Upper lobe of right lung (tissue), 1 donor: ENCODE measurements at regions not wholly inside any gene's neighbourhood (a gene's known extent, or its start where the extent isn't known, plus 50 kb on each side); places are given as distances from the start of the nearest gene placed in this dataset.

ENCODE experiments used
- ATAC-seq: fragments of 200-7000 bp; cut with Tn5 transposase; one replicate; pipeline ENCODE4 v1.9.1; 2020; ENCODE audit warnings: mild to moderate bottlenecking, moderate library complexity
- DNase-seq: peaks from one replicate; pipeline ENCODE4 v3.0.0-alpha.2; 2020
- H3K27ac ChIP-seq: fragments of 200-600 bp; one replicate; pipeline ENCODE4 v1.8.0; 2022
- H3K27me3 ChIP-seq: fragments of 200-600 bp; one replicate; pipeline ENCODE4 v1.8.0; 2022; ENCODE audit warnings: mild to moderate bottlenecking
- H3K36me3 ChIP-seq: fragments of 200-600 bp; one replicate; pipeline ENCODE4 v1.8.0; 2022
- H3K4me1 ChIP-seq: fragments of 200-600 bp; one replicate; pipeline ENCODE4 v1.8.0; 2022
- H3K4me3 ChIP-seq: fragments of 200-600 bp; one replicate; pipeline ENCODE4 v1.8.0; 2022; ENCODE audit warnings: mild to moderate bottlenecking
- H3K9me3 ChIP-seq: fragments of 200-600 bp; one replicate; pipeline ENCODE4 v1.8.0; 2022
- CTCF ChIP-seq: fragments of 200-600 bp; IDR thresholded peaks from one replicate; pipeline ENCODE4 v1.8.0; 2022; ENCODE audit warnings: antibody characterized with exemption
- intact Hi-C: fragments of 100-400 bp; cut with DNase I; formaldehyde crosslinking; loops from one replicate; pipeline ENCODE4 v1.11.0; 2022
- donor health status: DM: no; HTN: yes; CAD: no; lungs with severe emphysema.

DNA sequence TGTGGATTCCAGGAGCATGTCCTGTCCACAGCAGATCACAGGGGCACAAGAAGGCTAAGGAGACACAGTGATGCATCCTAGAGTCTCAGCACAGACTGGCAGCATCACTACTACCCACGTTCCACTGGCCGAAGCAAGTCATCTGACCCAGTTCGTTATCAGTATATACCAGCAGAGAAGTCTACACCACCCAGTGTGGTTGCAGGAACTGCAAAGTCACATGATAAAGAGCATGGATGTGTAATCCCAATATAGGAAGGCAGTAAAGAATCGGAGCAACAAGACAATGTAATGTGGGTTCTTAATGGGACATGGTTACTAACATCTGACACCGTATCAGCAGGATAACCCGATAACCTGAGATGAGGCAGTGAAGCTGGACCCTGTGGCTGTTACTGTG is 246.6 kb downstream of the RRAGC start:
- no peak for ATAC-seq
- peaks cover 9% of the 10 kb centered on the region for H3K27me3 ChIP-seq
- intact Hi-C loops = no loop called here
- TF ChIP-seq CTCF = no peak
- no peaks in the 10 kb centered on the region for H3K9me3 ChIP-seq
- no peaks in the 10 kb centered on the region for H3K4me1 ChIP-seq
- no peak overlapping the region for H3K4me3 ChIP-seq
- H3K27ac ChIP-seq = no peak overlapping the region
- DNase-seq = no peak
- H3K36me3 ChIP-seq = no peaks in the 10 kb centered on the region

GRCh38 chr1:38611664-38612211 is 247.8 kb downstream of the RRAGC start:
- intact Hi-C loops = no loop called here
- Histone ChIP-seq H3K4me1 (no peaks in the 10 kb centered on the region), H3K27ac (no peak overlapping the region), H3K4me3 (no peak overlapping the region), H3K9me3 (no peaks in the 10 kb centered on the region), H3K27me3 (peaks cover 9% of the 10 kb centered on the region), H3K36me3 (no peaks in the 10 kb centered on the region)
- no peak for ATAC-seq
- DNase-seq = no peak
- no peak for TF ChIP-seq CTCF

- Histone ChIP-seq H3K27ac (no peak overlapping the region), H3K4me1 (no peaks in the 10 kb centered on the region), H3K36me3 (no peaks in the 10 kb centered on the region), H3K27me3 (peaks cover 9% of the 10 kb centered on the region), H3K9me3 (no peaks in the 10 kb centered on the region), H3K4me3 (no peak overlapping the region)
- TF ChIP-seq CTCF = no peak
- DNase-seq = no peak
- intact Hi-C loops = loop anchor here (10.0 kb wide), 1 partner anchor 205 kb away; no protein-coding TSS in a partner anchor
- ATAC-seq = no peak
Measured at GRCh38 chr1:38609166-38610025, 250.2 kb downstream of the RRAGC start.

GRCh38 chr1:38608202-38608864 is 251.2 kb downstream of the RRAGC start:
- no peak overlapping the region for H3K4me3 ChIP-seq
- H3K4me1 ChIP-seq = no peaks in the 10 kb centered on the region
- no peaks in the 10 kb centered on the region for H3K36me3 ChIP-seq
- DNase-seq (no peak), ATAC-seq (no peak)
- H3K9me3 ChIP-seq = no peaks in the 10 kb centered on the region
- H3K27me3 ChIP-seq = peaks cover 9% of the 10 kb centered on the region
- H3K27ac ChIP-seq = no peak overlapping the region
- intact Hi-C loops = loop anchor here (10.0 kb wide), 1 partner anchor 206 kb away; no protein-coding TSS in a partner anchor
- TF ChIP-seq CTCF = peak; percentile 45

- Histone ChIP-seq H3K9me3 (no peaks in the 10 kb centered on the region), H3K4me3 (no peak overlapping the region), H3K27ac (no peak overlapping the region), H3K27me3 (peaks cover 9% of the 10 kb centered on the region), H3K4me1 (no peaks in the 10 kb centered on the region), H3K36me3 (no peaks in the 10 kb centered on the region)
- intact Hi-C loops = loop anchor here (10.0 kb wide), 1 partner anchor 207 kb away; no protein-coding TSS in a partner anchor
- TF ChIP-seq CTCF = no peak
- ATAC-seq (no peak), DNase-seq (no peak)
Measured at GRCh38 chr1:38607526-38607925, 252.0 kb downstream of the RRAGC start.
